ENCODE measurements at regions not wholly inside any gene's neighbourhood (a gene's known extent, or its start where the extent isn't known, plus 50 kb on each side); places are given as distances from the start of the nearest gene placed in this dataset.

- intact Hi-C loops (cut with micrococcal nuclease; ENCODE audit: unreplicated experiment): no loop called here
- no peak for FAIRE-seq
- Histone ChIP-seq H2AFZ (ENCODE audit: low read length) (no peak overlapping the region), H3K4me2 (ENCODE audit: low read depth, low read length) (no peak overlapping the region), H3K4me3 (replicated peaks in 1 of 3; ENCODE audit: insufficient read depth in 1 of 3, low read depth in 2 of 3, low read length in 3 of 3) (no peak overlapping the region), H3K27ac (ENCODE audit: extremely low read length, insufficient read depth, low read length) (no peak overlapping the region), H3K9me3 (ENCODE audit: low read length) (no peaks in the 10 kb centered on the region), H3K4me1 (ENCODE audit: insufficient read depth, low read length) (peaks cover 8% of the 10 kb centered on the region), H3K36me3 (replicated peaks in 1 of 2; ENCODE audit: control insufficient read depth in 1 of 2, insufficient read depth in 2 of 2, low read length in 2 of 2) (no peaks in the 10 kb centered on the region), H3K9ac (ENCODE audit: insufficient read depth, low read depth, low read length) (no peak overlapping the region), H3K79me2 (ENCODE audit: insufficient read depth, low read length) (no peaks in the 10 kb centered on the region), H4K20me1 (ENCODE audit: insufficient read depth, low read length) (no peaks in the 10 kb centered on the region), H3K27me3 (ENCODE audit: control insufficient read depth in 1 of 2, insufficient read depth in 2 of 2, low read length in 2 of 2) (no peaks in the 10 kb centered on the region)
- CTCF ChIA-PET (ENCODE audit: low intra/inter-chr PET ratio, low total read pairs): no interaction called here
- in situ Hi-C loops (cut with HindIII; ENCODE audit: extremely low pct_ligation_motif_present, low pct_unique_long_range_greater_than_20kb): no loop called here
- no peak for TF ChIP-seq ZHX2 (IDR thresholded peaks at IDR 0.05; ENCODE audit: low read depth)
- no peak for TF ChIP-seq ZHX2 (CRISPR knock-in tag; IDR thresholded peaks at IDR 0.05; ENCODE audit: borderline replicate concordance)
- no peak for TF ChIP-seq SP1 (IDR thresholded peaks at IDR 0.05)
- TF ChIP-seq SP1 (CRISPR knock-in tag; IDR thresholded peaks at IDR 0.05): no peak
- TF ChIP-seq ZNF687 (CRISPR knock-in tag; IDR thresholded peaks at IDR 0.05): no peak
- no peak for TF ChIP-seq MXD3 (CRISPR knock-in tag; IDR thresholded peaks at IDR 0.05)
- TF ChIP-seq SP5 (CRISPR knock-in tag; IDR thresholded peaks at IDR 0.05; ENCODE audit: borderline replicate concordance, low read depth): no peak
- TF ChIP-seq ZNF431 (CRISPR knock-in tag; IDR thresholded peaks at IDR 0.05; ENCODE audit: borderline replicate concordance, low read depth): no peak
- no peak for TF ChIP-seq RFX1 (IDR thresholded peaks at IDR 0.05)
- no peak for TF ChIP-seq ZNF768 (CRISPR knock-in tag; IDR thresholded peaks at IDR 0.05)
- TF ChIP-seq ZNF605 (CRISPR knock-in tag; IDR thresholded peaks at IDR 0.05): no peak
- no peak for TF ChIP-seq SYNCRIP (IDR thresholded peaks at IDR 0.05; ENCODE audit: insufficient read depth, low read depth, low read length)
- whole genome bisulfite sequencing (ENCODE audit: low lambda C conversion rate): 0% methylated on average over 1 of the region's 1 CpG
- POLR2A ChIA-PET: no interaction called here
- no peak for ATAC-seq
- no peak for DNase-seq (ENCODE audit: low spot score)
- BruUV-seq (replicated peaks): no TSS peak
Observed at GRCh38 chr1:166701603-166702100, 137.6 kb upstream of the POGK start.

Measured in HepG2 (cell line).